Stimulated activated naive CD8-positive, alpha-beta T cell treated with anti-CD3 and anti-CD28 coated beads, Interleukin-15, Interleukin-2, amounts not matched to agents 100 ng/mL and 50 ng/mL, for 24 hours (primary cell): ENCODE measurements at regions not wholly inside any gene's neighbourhood (a gene's known extent, or its start where the extent isn't known, plus 50 kb on each side); places are given as distances from the start of the nearest gene placed in this dataset.
"Not testable (repeated sequence)": the region's sequence is repeated elsewhere in the genome, so short reads cannot be mapped to it uniquely, and the experiment has no call there.

Experiments used
- H3K27ac Mint-ChIP-seq: one replicate; pipeline ENCODE4 v1.8.0; 2021; ENCODE audit warnings: mild to moderate bottlenecking, mixed read lengths
- H3K27me3 Mint-ChIP-seq: one replicate; pipeline ENCODE4 v1.8.0; 2021; ENCODE audit warnings: mixed read lengths
- H3K36me3 Mint-ChIP-seq: one replicate; pipeline ENCODE4 v1.8.0; 2021; ENCODE audit warnings: low read depth, mixed read lengths
- H3K4me1 Mint-ChIP-seq: one replicate; pipeline ENCODE4 v1.8.0; 2021; ENCODE audit warnings: low read depth, mixed read lengths
- H3K4me3 Mint-ChIP-seq: one replicate; pipeline ENCODE4 v1.8.0; 2021; ENCODE audit warnings: mild to moderate bottlenecking, mixed read lengths
- H3K9me3 Mint-ChIP-seq: one replicate; pipeline ENCODE4 v1.8.0; 2021; ENCODE audit warnings: mixed read lengths

DNA sequence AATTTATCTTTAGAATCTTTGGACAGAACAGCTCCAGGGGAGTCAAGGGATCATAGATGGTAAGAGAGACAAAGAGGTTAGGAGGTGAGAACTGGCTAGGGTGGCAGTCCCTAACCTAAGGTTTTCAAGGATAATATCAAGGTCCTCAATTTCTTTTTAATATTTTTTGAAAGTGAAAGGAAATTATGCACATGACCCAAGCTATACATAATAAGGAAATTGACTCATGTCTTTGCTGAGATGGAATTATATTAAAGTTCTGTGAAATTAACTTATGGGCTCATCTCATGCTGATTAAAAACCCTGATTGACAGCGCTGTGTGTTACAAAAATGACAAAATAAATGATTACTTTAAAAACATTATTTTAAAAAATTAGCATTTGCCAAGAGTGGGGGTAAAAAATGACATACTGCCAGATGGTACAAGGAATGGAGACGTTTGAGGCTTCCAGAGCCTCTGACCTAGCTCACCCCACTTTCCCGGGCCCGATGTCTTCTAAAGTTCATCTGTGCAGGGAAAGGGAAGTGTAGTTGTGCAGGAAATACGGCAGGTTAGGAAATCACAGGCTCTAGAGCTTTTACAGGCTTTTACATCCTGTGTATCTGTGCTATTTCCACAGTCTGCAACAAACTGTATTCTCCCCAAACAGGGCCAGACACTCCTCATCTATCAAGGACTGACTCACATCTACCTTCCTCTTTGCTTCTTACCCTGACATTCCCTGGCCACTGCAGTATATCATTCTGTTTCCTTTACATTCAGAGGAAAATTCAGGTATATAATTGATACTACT is 185.6 kb upstream of the PRSS58 start:
- Mint-ChIP-seq H3K27me3 (no peaks in the 10 kb centered on the region), H3K9me3 (no peaks in the 10 kb centered on the region), H3K4me1 (peaks cover 43% of the 10 kb centered on the region), H3K4me3 (no peak overlapping the region), H3K27ac (no peak overlapping the region), H3K36me3 (no peaks in the 10 kb centered on the region)

GRCh38 chr7:142442396-142442795 is 184.5 kb upstream of the PRSS58 start:
- H3K27ac Mint-ChIP-seq, result peak overlapping the region; percentile 6
- no peaks in the 10 kb centered on the region for H3K9me3 Mint-ChIP-seq
- H3K27me3 Mint-ChIP-seq, result no peaks in the 10 kb centered on the region
- peaks cover 43% of the 10 kb centered on the region for H3K4me1 Mint-ChIP-seq
- H3K36me3 Mint-ChIP-seq, result no peaks in the 10 kb centered on the region
- H3K4me3 Mint-ChIP-seq, result no peak overlapping the region

- no peaks in the 10 kb centered on the region for H3K9me3 Mint-ChIP-seq
- H3K36me3 Mint-ChIP-seq, result no peaks in the 10 kb centered on the region
- no peak overlapping the region for H3K27ac Mint-ChIP-seq
- no peaks in the 10 kb centered on the region for H3K27me3 Mint-ChIP-seq
- peaks cover 46% of the 10 kb centered on the region for H3K4me1 Mint-ChIP-seq
- H3K4me3 Mint-ChIP-seq, result no peak overlapping the region
These were observed 183.1 kb upstream of the PRSS58 start for GRCh38 chr7:142440906-142441411.

GRCh38 chr7:142440219-142440905 is 182.5 kb upstream of the PRSS58 start:
- no peak overlapping the region for H3K27ac Mint-ChIP-seq
- peaks cover 52% of the 10 kb centered on the region for H3K4me1 Mint-ChIP-seq
- no peaks in the 10 kb centered on the region for H3K9me3 Mint-ChIP-seq
- H3K4me3 Mint-ChIP-seq, result no peak overlapping the region
- no peaks in the 10 kb centered on the region for H3K36me3 Mint-ChIP-seq
- H3K27me3 Mint-ChIP-seq, result no peaks in the 10 kb centered on the region

DNA sequence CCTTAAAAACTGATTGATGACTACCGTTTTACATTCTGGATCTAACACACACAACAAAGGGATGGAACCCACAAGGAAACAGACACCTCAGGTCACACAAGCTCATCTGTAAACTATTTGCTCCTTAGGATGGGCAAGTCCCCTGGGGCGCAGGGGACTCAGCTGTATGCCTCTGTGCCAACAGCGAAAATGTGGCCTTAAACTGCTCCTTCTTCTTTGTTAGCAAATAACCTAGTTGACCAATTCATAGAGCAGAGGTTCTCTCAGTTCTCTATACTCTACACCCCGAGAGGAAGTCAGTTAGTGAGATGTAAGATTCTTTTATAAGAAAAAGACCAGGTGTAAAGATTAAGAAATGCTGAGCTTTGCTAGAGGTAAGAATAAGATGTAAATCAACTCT is 181.9 kb upstream of the PRSS58 start:
- no peak overlapping the region for H3K27ac Mint-ChIP-seq
- H3K4me1 Mint-ChIP-seq, result peaks cover 53% of the 10 kb centered on the region
- no peak overlapping the region for H3K4me3 Mint-ChIP-seq
- H3K27me3 Mint-ChIP-seq, result no peaks in the 10 kb centered on the region
- no peaks in the 10 kb centered on the region for H3K9me3 Mint-ChIP-seq
- H3K36me3 Mint-ChIP-seq, result no peaks in the 10 kb centered on the region

DNA sequence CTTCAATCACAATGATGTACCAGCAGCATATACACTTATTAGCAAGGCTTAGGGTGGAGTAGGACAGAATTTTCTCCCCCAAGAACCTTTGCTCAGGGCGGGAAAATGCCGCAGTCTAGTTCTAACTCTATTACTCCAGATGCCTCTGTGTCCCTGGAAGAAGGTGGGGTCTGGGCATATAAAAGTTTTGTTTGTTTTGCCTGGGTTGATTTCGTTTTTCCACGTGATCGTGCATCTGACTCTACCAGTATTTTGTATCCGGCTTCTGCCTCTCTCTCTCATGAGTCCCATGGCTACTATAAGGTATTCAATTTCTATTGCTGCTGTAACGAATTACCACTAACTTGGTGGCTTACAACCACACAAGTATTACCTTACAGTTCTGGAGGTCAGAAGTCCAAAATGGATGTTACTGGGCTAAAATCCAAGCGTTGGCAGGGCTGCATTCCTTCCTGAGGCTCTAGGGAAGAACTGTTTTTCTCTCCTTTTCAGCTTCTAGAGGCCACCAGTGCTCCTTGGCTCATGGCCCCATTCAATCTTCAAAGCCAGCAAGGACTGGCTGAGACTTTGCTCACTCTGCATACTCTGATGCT is 181.2 kb upstream of the PRSS58 start:
- Mint-ChIP-seq H3K4me1 (peaks cover 60% of the 10 kb centered on the region), H3K4me3 (no peak overlapping the region), H3K36me3 (no peaks in the 10 kb centered on the region), H3K27ac (no peak overlapping the region), H3K9me3 (no peaks in the 10 kb centered on the region), H3K27me3 (no peaks in the 10 kb centered on the region)

GRCh38 chr7:142438235-142438922 is 180.5 kb upstream of the PRSS58 start:
- Mint-ChIP-seq H3K4me1 (peaks cover 61% of the 10 kb centered on the region), H3K4me3 (no peak overlapping the region), H3K27ac (no peak overlapping the region), H3K9me3 (no peaks in the 10 kb centered on the region), H3K36me3 (no peaks in the 10 kb centered on the region), H3K27me3 (no peaks in the 10 kb centered on the region)

DNA sequence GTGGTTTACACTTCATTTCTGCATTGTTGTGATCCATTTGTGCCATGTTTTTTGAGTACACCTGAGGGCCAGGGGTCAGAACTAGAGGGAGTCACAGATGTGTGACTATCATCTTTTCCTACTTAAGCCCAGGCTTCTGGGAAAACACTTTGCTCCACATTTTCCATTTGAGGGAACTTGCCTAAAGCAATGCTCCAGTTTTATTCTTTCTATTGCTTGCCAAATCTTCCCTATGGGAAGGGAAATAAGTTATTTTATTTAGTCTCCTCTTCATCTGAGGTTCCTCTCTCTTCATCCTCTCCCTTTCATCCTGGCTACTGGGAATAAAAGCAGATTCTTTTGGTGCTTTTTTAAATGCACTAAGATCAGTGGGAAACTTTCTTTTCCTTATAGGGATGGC is 179.9 kb upstream of the PRSS58 start:
- Mint-ChIP-seq H3K4me3 (no peak overlapping the region), H3K36me3 (no peaks in the 10 kb centered on the region), H3K4me1 (peaks cover 57% of the 10 kb centered on the region), H3K27me3 (no peaks in the 10 kb centered on the region), H3K9me3 (no peaks in the 10 kb centered on the region), H3K27ac (no peak overlapping the region)

- Mint-ChIP-seq H3K4me3 (no peak overlapping the region), H3K27ac (no peak overlapping the region), H3K36me3 (no peaks in the 10 kb centered on the region), H3K9me3 (no peaks in the 10 kb centered on the region), H3K4me1 (peaks cover 51% of the 10 kb centered on the region), H3K27me3 (no peaks in the 10 kb centered on the region)
These were observed 178.7 kb upstream of the PRSS58 start for GRCh38 chr7:142436601-142437000.

DNA sequence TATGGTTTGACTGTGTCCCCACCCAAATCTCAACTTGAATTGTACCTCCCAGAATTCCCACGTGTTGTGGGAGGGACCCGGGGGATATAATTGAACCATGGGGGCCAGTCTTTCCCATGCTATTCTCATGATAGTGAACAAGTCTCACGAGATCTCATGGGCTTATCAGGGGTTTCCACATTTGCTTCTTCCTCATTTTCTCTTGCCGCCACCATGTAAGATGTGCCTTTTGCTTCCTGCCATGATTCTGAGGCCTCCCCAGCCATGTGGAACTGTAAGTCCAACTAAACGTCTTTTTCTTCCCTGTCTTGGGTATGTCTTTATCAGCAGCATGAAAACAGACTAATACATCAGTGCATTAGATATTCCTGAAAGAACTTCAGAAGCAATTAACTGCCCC is 177.7 kb upstream of the PRSS58 start:
- H3K9me3 Mint-ChIP-seq, H3K36me3 Mint-ChIP-seq, H3K27me3 Mint-ChIP-seq, H3K27ac Mint-ChIP-seq: not testable (repeated sequence)
- Mint-ChIP-seq H3K4me3 (peak overlapping the region; percentile 12), H3K4me1 (peaks cover 41% of the 10 kb centered on the region)

- Mint-ChIP-seq H3K36me3 (no peaks in the 10 kb centered on the region), H3K27ac (no peak overlapping the region), H3K4me3 (peak overlapping the region; percentile 69), H3K9me3 (no peaks in the 10 kb centered on the region), H3K27me3 (no peaks in the 10 kb centered on the region), H3K4me1 (peaks cover 41% of the 10 kb centered on the region)
These were observed 176.9 kb upstream of the PRSS58 start for GRCh38 chr7:142434666-142435167.

- peaks cover 42% of the 10 kb centered on the region for H3K4me1 Mint-ChIP-seq
- not testable (repeated sequence) for H3K27me3 Mint-ChIP-seq, H3K27ac Mint-ChIP-seq, H3K36me3 Mint-ChIP-seq, H3K9me3 Mint-ChIP-seq
- H3K4me3 Mint-ChIP-seq, result peak overlapping the region; percentile 69
These were observed 176.3 kb upstream of the PRSS58 start for GRCh38 chr7:142434133-142434532.

GRCh38 chr7:142432377-142432776 is 174.5 kb upstream of the PRSS58 start:
- H3K27me3 Mint-ChIP-seq, result no peaks in the 10 kb centered on the region
- peaks cover 52% of the 10 kb centered on the region for H3K4me1 Mint-ChIP-seq
- no peaks in the 10 kb centered on the region for H3K36me3 Mint-ChIP-seq
- no peak overlapping the region for H3K27ac Mint-ChIP-seq
- H3K4me3 Mint-ChIP-seq, result no peak overlapping the region
- H3K9me3 Mint-ChIP-seq, result no peaks in the 10 kb centered on the region

DNA sequence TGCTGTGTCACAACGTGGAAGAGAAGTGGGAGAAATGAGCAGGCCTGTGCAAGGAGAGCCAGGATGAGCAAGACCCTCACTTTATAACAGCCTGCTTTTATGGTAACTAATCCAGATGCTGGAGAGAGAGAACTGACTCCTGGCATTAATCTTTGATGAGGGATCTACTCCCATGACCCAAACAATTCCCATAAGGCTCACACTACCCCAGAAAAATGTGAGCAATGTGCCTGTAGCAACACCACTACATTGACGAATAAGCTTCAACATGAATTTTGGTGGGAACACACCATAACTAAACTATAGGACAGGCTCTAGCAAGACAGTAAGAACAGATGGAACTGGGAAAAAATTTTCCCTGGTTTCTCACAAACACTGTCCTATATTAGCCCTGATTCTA is 173.6 kb upstream of the PRSS58 start:
- no peak overlapping the region for H3K27ac Mint-ChIP-seq
- peaks cover 52% of the 10 kb centered on the region for H3K4me1 Mint-ChIP-seq
- H3K9me3 Mint-ChIP-seq, result no peaks in the 10 kb centered on the region
- no peak overlapping the region for H3K4me3 Mint-ChIP-seq
- no peaks in the 10 kb centered on the region for H3K27me3 Mint-ChIP-seq
- H3K36me3 Mint-ChIP-seq, result no peaks in the 10 kb centered on the region

- Mint-ChIP-seq H3K4me3 (no peak overlapping the region), H3K9me3 (no peaks in the 10 kb centered on the region), H3K36me3 (no peaks in the 10 kb centered on the region), H3K27me3 (no peaks in the 10 kb centered on the region), H3K4me1 (peaks cover 24% of the 10 kb centered on the region), H3K27ac (no peak overlapping the region)
These were observed 170.2 kb upstream of the PRSS58 start for GRCh38 chr7:142428094-142428493.
